ENCODE measurements at regions not wholly inside any gene's neighbourhood (a gene's known extent, or its start where the extent isn't known, plus 50 kb on each side); places are given as distances from the start of the nearest gene placed in this dataset.
"Not testable (repeated sequence)": the region's sequence is repeated elsewhere in the genome, so short reads cannot be mapped to it uniquely, and the experiment has no call there.

DNA sequence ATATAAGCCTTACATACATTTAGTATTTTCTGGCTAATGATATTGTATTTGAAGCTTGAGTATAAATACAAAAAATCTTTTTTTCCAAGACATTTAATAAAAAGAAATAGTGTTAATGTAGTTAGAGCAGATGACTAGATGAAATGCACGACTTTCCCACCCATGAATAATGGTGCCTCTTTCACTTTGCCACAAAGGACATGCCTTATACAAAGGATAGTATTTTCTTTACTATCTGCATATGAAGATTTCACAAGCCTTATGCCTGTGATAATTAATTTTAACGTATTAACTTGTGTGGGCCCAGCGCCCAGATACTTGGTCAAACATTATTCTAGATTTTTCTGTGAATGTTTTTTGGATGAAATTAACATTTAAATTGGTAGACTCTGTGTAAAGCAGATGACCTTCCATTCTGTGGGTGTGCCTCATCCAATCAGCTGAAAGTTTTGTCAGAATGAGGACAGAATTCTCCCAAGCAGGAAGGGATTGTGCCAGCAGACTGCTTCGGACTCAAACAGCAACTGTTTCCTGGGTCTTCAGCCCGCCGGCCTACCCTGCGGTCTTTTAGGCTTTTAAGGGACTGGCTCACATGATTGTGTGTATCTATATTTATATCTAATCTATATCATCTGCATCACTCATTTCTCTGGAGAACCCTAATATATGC is 115.4 kb downstream of the USP22 start:
- peaks cover 12% of the 10 kb centered on the region for H3K27me3 Mint-ChIP-seq (ENCODE audit: low read depth)

DNA sequence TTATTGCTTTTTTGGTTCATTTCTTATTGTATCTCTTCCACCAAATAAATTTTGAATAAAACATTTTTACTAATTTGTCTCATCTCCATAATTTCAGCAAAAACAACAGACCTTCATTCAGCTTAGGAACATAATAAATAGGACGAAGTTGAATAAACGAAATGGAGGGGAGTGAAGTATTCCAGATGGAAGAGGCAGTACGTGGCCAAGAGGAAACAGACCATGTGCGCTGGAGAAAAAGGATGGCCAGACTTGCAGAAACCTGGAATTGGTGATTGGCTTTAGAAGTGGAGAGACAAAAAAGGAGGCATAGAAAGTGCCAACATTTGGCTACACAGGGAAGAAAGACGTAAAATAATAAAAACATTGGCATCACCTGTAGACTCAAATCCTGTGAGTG is 113.5 kb downstream of the USP22 start:
- ChIA-PET CTCF (no interaction called here), POLR2A (no interaction called here)
- H3K27ac Mint-ChIP-seq = no peak overlapping the region
- no peak for ATAC-seq
- H3K27me3 Mint-ChIP-seq (ENCODE audit: low read depth) = peaks cover 8% of the 10 kb centered on the region
- DNase-seq = no peak
- no peak overlapping the region for H3K4me3 Mint-ChIP-seq
- no peaks in the 10 kb centered on the region for H3K9me3 Mint-ChIP-seq (ENCODE audit: insufficient read depth)
- H3K4me1 Mint-ChIP-seq (ENCODE audit: low read depth) = no peaks in the 10 kb centered on the region
- H3K36me3 Mint-ChIP-seq (ENCODE audit: low read depth) = no peaks in the 10 kb centered on the region

More for the DNA sequence above, 115.4 kb downstream of the USP22 start:
- no peaks in the 10 kb centered on the region for H3K36me3 Mint-ChIP-seq (ENCODE audit: low read depth)
- H3K4me1 Mint-ChIP-seq (ENCODE audit: low read depth) = peaks cover 2% of the 10 kb centered on the region
- DNase-seq (no peak), ATAC-seq (no peak)
- CTCF ChIA-PET = no interaction called here
- no peak overlapping the region for H3K27ac Mint-ChIP-seq
- POLR2A ChIA-PET = no interaction called here
- no peaks in the 10 kb centered on the region for H3K9me3 Mint-ChIP-seq (ENCODE audit: insufficient read depth)
- no peak overlapping the region for H3K4me3 Mint-ChIP-seq

DNA sequence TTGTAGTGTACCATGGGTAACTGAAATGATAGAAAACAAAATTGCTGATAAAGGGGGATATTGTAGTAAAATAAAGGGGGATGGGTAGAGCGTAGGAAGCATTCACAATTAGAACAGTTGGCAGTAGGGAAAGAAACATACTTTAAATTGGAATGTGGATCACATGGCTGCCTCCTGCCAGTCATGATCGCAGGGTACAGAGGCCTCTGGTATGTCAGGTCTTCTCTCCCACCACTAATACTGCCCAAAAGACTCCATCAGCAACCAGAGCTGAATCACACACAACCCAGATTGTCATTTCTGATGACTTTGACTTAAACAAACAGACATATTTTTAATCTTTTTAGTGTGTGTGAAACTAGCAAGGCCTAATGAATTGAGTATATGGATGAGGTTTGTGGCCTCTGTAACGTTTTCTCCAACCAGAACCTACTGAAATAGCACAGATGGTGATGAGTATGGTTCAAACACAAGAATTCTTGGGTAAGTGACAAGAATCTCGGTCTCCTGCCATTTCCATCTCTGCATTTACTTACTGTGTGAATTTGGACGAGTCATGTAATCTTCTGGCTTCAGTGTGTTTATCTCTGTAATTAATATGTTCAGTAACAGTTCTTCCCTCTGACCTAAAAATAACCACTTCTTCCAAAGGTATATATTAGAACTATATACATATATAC is 112.6 kb downstream of the USP22 start:
- no peaks in the 10 kb centered on the region for H3K36me3 Mint-ChIP-seq (ENCODE audit: low read depth)
- no peaks in the 10 kb centered on the region for H3K9me3 Mint-ChIP-seq (ENCODE audit: insufficient read depth)
- no peak overlapping the region for H3K27ac Mint-ChIP-seq
- H3K4me1 Mint-ChIP-seq (ENCODE audit: low read depth) = no peaks in the 10 kb centered on the region
- CTCF ChIA-PET = no interaction called here
- no peak overlapping the region for H3K4me3 Mint-ChIP-seq
- POLR2A ChIA-PET = interaction anchor here (1.1 kb wide), 1 partner anchor 113 kb away, joined by 3 read pairs; the partner anchor contains the start of gene USP22
- DNase-seq (no peak), ATAC-seq (no peak)
- peaks cover 7% of the 10 kb centered on the region for H3K27me3 Mint-ChIP-seq (ENCODE audit: low read depth)

DNA sequence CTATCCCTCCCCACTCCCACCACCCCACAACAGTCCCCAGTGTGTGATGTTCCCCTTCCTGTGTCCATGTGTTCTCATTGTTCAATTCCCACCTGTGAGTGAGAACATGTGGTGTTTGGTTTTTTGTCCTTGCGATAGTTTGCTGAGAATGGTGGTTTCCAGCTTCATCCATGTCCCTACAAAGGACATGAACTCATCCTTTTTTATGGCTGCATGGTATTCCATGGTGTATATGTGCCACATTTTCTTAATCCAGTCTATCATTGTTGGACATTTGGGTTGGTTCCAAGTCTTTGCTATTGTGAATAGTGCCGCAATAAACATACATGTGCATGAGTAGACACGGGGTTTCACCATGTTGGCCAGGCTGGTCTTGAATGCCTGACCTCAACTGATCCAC is 109.8 kb downstream of the USP22 start:
- H3K36me3 Mint-ChIP-seq (ENCODE audit: low read depth); CTCF ChIA-PET; POLR2A ChIA-PET; H3K27ac Mint-ChIP-seq; H3K4me3 Mint-ChIP-seq; H3K27me3 Mint-ChIP-seq (ENCODE audit: low read depth); H3K9me3 Mint-ChIP-seq (ENCODE audit: insufficient read depth); ATAC-seq; H3K4me1 Mint-ChIP-seq (ENCODE audit: low read depth); DNase-seq: not testable (repeated sequence)

DNA sequence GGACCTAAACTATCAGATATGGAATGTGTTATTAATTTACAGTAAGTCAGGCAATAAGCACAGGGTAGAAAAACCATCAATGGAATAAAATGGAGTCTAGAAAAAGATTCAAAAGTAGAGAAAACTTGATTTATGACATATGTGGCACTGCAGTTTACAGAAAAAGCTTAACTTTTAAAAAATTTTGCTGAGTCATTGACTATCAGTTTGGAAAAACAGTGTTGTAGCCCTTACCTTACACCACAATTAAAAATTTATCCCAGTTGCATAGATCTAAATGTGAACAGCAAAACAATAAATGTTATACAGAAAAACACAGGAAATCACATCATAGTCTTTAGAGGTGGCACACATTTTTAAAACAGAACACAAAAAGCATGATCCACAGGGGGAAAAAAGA is 108.5 kb downstream of the USP22 start:
- Mint-ChIP-seq H3K9me3 (ENCODE audit: insufficient read depth) (no peaks in the 10 kb centered on the region), H3K36me3 (ENCODE audit: low read depth) (no peaks in the 10 kb centered on the region), H3K27ac (no peak overlapping the region), H3K27me3 (ENCODE audit: low read depth) (peaks cover 3% of the 10 kb centered on the region), H3K4me1 (ENCODE audit: low read depth) (no peaks in the 10 kb centered on the region), H3K4me3 (no peak overlapping the region)
- ATAC-seq = no peak
- POLR2A ChIA-PET = no interaction called here
- DNase-seq = no peak
- CTCF ChIA-PET = interaction anchor here (1.3 kb wide), 1 partner anchor 10 kb away, joined by 5 read pairs; no protein-coding TSS in a partner anchor

DNA sequence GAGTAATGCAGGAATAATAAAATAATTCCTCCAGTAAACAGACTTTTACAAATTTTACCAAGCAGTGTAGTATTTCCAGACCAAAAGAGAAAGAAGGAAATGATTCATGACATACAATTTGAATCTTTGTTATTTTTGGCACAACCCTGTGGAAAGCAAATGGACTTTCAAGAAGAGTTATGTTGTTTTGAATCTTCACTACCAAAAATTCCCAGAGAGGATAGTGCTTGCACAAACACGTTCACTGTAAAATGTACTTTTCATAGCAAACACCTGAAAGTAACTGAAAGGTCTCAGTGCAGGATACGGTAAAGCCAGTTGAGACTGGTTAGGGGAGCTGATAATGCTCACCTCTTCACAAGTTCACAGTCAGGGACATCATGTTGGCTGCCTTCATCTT is 107.1 kb downstream of the USP22 start:
- no peak overlapping the region for H3K27ac Mint-ChIP-seq

DNA sequence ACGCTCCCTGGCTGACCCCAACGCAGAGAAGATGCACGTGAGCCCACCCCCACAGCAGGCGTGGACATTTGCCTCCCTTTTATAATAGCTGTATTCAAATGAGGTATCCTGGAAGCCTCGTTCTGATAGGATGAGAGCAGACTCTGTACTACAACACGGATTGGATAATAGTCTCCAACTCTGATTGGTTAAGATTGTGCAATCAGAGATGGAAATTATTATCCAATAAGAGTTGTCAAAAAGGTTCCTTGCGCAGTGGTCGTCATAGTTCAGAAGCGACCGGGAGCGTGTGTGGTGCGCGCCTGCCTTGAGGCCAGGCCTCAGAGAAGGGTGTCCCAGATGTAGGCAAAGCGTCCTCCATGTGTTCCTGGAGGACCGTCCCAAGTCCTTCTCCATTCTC is 104.6 kb downstream of the USP22 start:
- no peaks in the 10 kb centered on the region for H3K4me1 Mint-ChIP-seq (ENCODE audit: low read depth)
- H3K27ac Mint-ChIP-seq = no peak overlapping the region
- CTCF ChIA-PET = no interaction called here
- DNase-seq (no peak), ATAC-seq (no peak)
- H3K27me3 Mint-ChIP-seq (ENCODE audit: low read depth) = peaks cover 3% of the 10 kb centered on the region
- H3K9me3 Mint-ChIP-seq (ENCODE audit: insufficient read depth) = no peaks in the 10 kb centered on the region
- no peak overlapping the region for H3K4me3 Mint-ChIP-seq
- POLR2A ChIA-PET = interaction anchor here (0.7 kb wide), 1 partner anchor 162 kb away, joined by 3 read pairs; no protein-coding TSS in a partner anchor
- no peaks in the 10 kb centered on the region for H3K36me3 Mint-ChIP-seq (ENCODE audit: low read depth)

More for the DNA sequence above, 107.1 kb downstream of the USP22 start:
- ChIA-PET CTCF (no interaction called here), POLR2A (no interaction called here)
- no peak for DNase-seq
- Mint-ChIP-seq H3K36me3 (ENCODE audit: low read depth) (no peaks in the 10 kb centered on the region), H3K4me3 (no peak overlapping the region), H3K9me3 (ENCODE audit: insufficient read depth) (no peaks in the 10 kb centered on the region), H3K27me3 (ENCODE audit: low read depth) (peaks cover 3% of the 10 kb centered on the region), H3K4me1 (ENCODE audit: low read depth) (no peaks in the 10 kb centered on the region)
- ATAC-seq = no peak

DNA sequence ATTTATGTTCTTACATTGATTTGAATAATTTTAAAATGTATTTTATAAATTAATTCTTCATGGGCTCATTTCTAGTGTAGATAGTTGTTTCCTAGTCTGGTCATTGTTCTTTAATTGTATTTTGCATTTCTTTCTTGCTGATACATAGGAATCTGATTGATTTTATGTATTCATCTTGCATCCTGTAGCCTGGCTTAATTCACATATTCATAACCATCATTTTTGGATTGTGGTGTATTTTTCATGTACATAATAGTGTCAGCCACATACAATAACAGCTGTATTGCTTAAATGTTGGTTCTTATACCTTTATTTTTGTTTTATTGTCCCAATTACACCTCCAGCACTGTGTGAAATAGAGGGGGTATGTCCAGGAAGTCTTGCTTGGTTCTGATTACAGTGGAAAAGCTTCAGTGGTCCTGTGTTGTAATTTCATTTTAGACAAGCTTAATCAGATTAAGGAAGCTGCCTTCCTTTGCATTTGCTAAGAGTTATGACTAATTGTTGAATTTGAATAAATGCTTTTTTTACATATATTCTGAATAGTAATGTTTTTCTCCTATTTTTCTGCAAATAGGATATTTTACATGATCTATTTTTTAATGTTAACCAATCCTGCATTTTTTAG is 103.7 kb downstream of the USP22 start:
- ChIA-PET CTCF (no interaction called here), POLR2A (no interaction called here)
- ATAC-seq = no peak
- no peaks in the 10 kb centered on the region for H3K36me3 Mint-ChIP-seq (ENCODE audit: low read depth)
- H3K27ac Mint-ChIP-seq = no peak overlapping the region
- no peaks in the 10 kb centered on the region for H3K4me1 Mint-ChIP-seq (ENCODE audit: low read depth)
- no peak for DNase-seq
- H3K9me3 Mint-ChIP-seq (ENCODE audit: insufficient read depth) = no peaks in the 10 kb centered on the region
- no peak overlapping the region for H3K4me3 Mint-ChIP-seq
- peaks cover 3% of the 10 kb centered on the region for H3K27me3 Mint-ChIP-seq (ENCODE audit: low read depth)

DNA sequence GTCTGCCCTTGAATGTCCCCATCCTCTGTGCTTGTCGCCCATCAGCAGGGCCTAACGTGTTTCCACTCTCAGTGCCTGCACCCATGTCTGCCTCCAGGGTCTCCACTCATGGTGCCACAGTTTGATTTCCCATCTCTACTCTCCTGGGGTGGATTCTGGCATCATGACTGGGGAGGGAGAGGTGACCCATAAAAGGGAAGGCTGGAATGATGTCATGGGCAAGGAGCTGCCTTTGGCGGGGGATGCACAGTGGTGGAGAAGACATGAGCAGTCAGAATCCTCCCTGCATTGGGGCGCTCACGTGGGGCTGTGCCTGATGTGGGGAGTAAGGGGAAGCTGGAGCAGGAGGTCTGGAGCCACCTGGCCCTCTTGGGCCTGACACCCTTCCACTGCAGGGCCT is 100.9 kb downstream of the USP22 start:
- H3K9me3 Mint-ChIP-seq (ENCODE audit: insufficient read depth) = no peaks in the 10 kb centered on the region
- no peaks in the 10 kb centered on the region for H3K36me3 Mint-ChIP-seq (ENCODE audit: low read depth)
- ChIA-PET POLR2A (no interaction called here), CTCF (no interaction called here)
- DNase-seq (no peak), ATAC-seq (no peak)
- H3K27me3 Mint-ChIP-seq (ENCODE audit: low read depth) = peaks cover 11% of the 10 kb centered on the region
- no peak overlapping the region for H3K27ac Mint-ChIP-seq
- no peak overlapping the region for H3K4me3 Mint-ChIP-seq
- H3K4me1 Mint-ChIP-seq (ENCODE audit: low read depth) = no peaks in the 10 kb centered on the region

DNA sequence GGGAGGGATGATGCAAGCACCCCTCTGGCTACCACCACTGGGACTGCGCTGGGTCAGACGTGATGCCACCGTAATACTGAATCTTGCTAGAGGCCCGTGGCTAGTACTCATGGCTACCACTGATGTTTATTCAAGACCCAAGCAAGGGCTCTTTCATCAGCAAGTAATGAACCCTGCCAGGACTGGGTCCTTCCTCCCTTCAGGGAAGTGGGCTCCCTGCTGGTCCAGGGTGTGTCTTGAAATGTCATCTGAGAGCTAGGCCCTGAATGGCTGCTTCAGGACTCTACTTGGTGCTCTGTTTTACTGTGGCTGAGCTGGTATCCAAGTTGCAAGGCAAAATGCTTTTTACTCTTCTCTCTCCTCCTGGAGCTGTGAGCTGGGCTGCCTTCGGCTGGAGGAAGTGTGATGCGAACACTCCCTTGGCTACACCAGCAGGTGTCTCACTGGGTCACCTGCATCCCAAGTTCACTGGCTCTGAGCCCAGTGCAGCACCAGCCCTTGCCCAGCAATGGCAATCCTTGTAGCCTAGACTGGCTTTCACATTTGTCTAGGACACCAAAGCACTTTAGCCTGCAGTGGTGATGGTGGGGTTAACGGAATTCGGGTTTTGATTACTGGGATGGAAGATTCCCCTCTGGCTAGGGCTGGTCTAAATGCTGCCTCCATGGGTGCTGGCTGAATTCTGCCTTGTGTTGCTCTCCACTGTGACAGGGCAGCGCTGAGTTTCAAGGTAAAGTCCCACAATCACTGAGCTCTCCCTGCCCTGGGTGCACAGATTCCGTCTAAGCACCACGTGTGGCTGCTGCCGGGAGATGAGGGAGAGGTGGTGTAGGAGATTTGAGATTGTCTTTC is 98.6 kb downstream of the USP22 start:
- ATAC-seq (peak; percentile 79), DNase-seq (peak; percentile 45)
- Mint-ChIP-seq H3K36me3 (ENCODE audit: low read depth) (no peaks in the 10 kb centered on the region), H3K9me3 (ENCODE audit: insufficient read depth) (no peaks in the 10 kb centered on the region), H3K4me1 (ENCODE audit: low read depth) (no peaks in the 10 kb centered on the region), H3K27ac (no peak overlapping the region), H3K27me3 (ENCODE audit: low read depth) (peaks cover 11% of the 10 kb centered on the region), H3K4me3 (no peak overlapping the region)
- CTCF ChIA-PET = interaction anchor here (1.0 to 3.0 kb wide), 6 partner anchors 9 to 99 kb away, joined by 3 to 9 read pairs (median 4); partner anchors contain the start of gene USP22
- POLR2A ChIA-PET = no interaction called here

DNA sequence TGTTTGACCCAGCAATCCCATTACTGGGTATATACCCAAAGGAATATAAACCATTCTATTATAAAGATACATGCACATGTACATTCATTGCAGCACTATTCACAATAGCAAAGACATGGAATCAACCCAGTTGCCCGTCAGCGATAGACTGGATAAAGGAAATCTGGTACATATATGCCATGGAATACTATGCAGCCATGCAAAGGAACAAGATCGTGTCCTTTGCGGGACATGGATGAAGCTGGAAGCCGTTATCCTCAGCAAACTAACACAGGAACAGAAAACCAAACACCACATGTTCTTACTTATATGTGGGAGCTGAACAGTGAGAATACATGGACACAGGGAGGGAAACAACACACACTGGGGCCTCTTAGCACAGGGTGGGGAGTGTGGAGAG is 95.1 kb downstream of the USP22 start:
- CTCF ChIA-PET = not testable (repeated sequence)

More for the DNA sequence above, 95.1 kb downstream of the USP22 start:
- H3K9me3 Mint-ChIP-seq (ENCODE audit: insufficient read depth); H3K36me3 Mint-ChIP-seq (ENCODE audit: low read depth); DNase-seq; H3K27ac Mint-ChIP-seq; H3K4me1 Mint-ChIP-seq (ENCODE audit: low read depth); ATAC-seq; H3K4me3 Mint-ChIP-seq; POLR2A ChIA-PET: not testable (repeated sequence)
- peaks cover 13% of the 10 kb centered on the region for H3K27me3 Mint-ChIP-seq (ENCODE audit: low read depth)

Data from activated CD8-positive, alpha-beta T cell treated with anti-CD3 and anti-CD28 coated beads, Interleukin-2, amount 10 ng/mL, durations not matched to agents 7 days and 5 days (primary cell).